GM12878 (cell line): ENCODE measurements at regions not wholly inside any gene's neighbourhood (a gene's known extent, or its start where the extent isn't known, plus 50 kb on each side); places are given as distances from the start of the nearest gene placed in this dataset.

ENCODE experiments used
- ATAC-seq: fragments of 200-7000 bp; cut with Tn5 transposase; 3 replicates; pipeline ENCODE4 v1.9.1; 2020; ENCODE audit warnings: mild to moderate bottlenecking, moderate library complexity
- BruUV-seq: library from RNA; stranded (reverse); fragments of 400-500 nt; replicated peaks from 2 replicates; lab custom pipeline; 2021; lab: Mats Ljungman, UMichigan
- CTCF ChIA-PET: fragments of 300-600 bp; sonication (Branson Sonifier 250); formaldehyde crosslinking; extraction: SDS; loops from one replicate; lab custom pipeline; 2021; ENCODE audit warnings: inconsistent platforms; lab: Yijun Ruan, JAX
- POLR2A ChIA-PET: fragments of 350-600 bp; formaldehyde crosslinking; extraction: SDS; loops from one replicate; lab custom pipeline; 2021; ENCODE audit warnings: inconsistent platforms; lab: Charles Lee
- RAD21 ChIA-PET: fragments of 300-600 bp; sonication (Branson Sonifier 250); formaldehyde crosslinking; loops from one replicate; lab custom pipeline; 2023; ENCODE audit warnings: antibody characterized with exemption; ENCODE audit not compliant: unreplicated experiment; lab: Charles Lee
- SMC1A ChIA-PET: fragments of 300-600 bp; sonication (Branson Sonifier 250); formaldehyde crosslinking; loops from one replicate; lab custom pipeline; 2023; ENCODE audit not compliant: unreplicated experiment, uncharacterized antibody; lab: Charles Lee
- DNase-seq: peaks from one replicate; pipeline ENCODE4 v3.0.0-alpha.2; 2011; ENCODE audit warnings: low read depth, low spot score
- FAIRE-seq: peaks from 3 replicates; lab custom pipeline; 2011; peaks lifted over from hg19 to GRCh38; lab: Jason Lieb, UNC
- H2AFZ ChIP-seq: 2 replicates; pipeline ENCODE4 v1.6.0; 2011; ENCODE audit warnings: low read depth, low read length, control low read depth; ENCODE audit not compliant: control insufficient read depth
- H3K27ac ChIP-seq: 2 replicates; pipeline ENCODE4 v1.5.1; 2011; ENCODE audit warnings: control low read depth; ENCODE audit not compliant: control insufficient read depth, insufficient read depth
- H3K27me3 ChIP-seq, 2 experiments: replicated peaks in 1 of 2; 2 replicates each; pipeline versions ENCODE4 v1.6.0 to v1.6.1; 2011; ENCODE audit warnings: low read length in 1 of 2; ENCODE audit not compliant: control insufficient read depth in 2 of 2, insufficient read depth in 2 of 2
- H3K36me3 ChIP-seq, 2 experiments: 2 replicates each; pipeline ENCODE4 v1.5.1; 2011; ENCODE audit warnings: low read length in 1 of 2; ENCODE audit not compliant: control insufficient read depth in 2 of 2, insufficient read depth in 2 of 2
- H3K4me1 ChIP-seq: 2 replicates; pipeline ENCODE4 v1.6.1; 2011; ENCODE audit warnings: mild to moderate bottlenecking, low read length, moderate library complexity, mixed read lengths; ENCODE audit not compliant: control insufficient read depth, insufficient read depth
- H3K4me2 ChIP-seq: 2 replicates; pipeline ENCODE4 v1.6.0; 2011; ENCODE audit warnings: control low read depth; ENCODE audit not compliant: control insufficient read depth, insufficient read depth
- H3K4me3 ChIP-seq: fragments of 200-600 bp; sonication (generic); 2 replicates; pipeline ENCODE4 v1.5.1; 2016
- H3K79me2 ChIP-seq: 2 replicates; pipeline ENCODE4 v1.6.0; 2011; ENCODE audit warnings: low read length; ENCODE audit not compliant: control insufficient read depth, insufficient read depth
- H3K9ac ChIP-seq: 2 replicates; pipeline ENCODE4 v1.8.0; 2011; ENCODE audit warnings: low read length, control low read depth, mixed read lengths; ENCODE audit not compliant: control insufficient read depth, insufficient read depth
- H3K9me3 ChIP-seq: replicated peaks from 3 replicates; pipeline ENCODE4 v1.5.1; 2011; ENCODE audit warnings: mild to moderate bottlenecking, low read length; ENCODE audit not compliant: control insufficient read depth, insufficient read depth
- H4K20me1 ChIP-seq: 2 replicates; pipeline ENCODE4 v1.6.0; 2011; ENCODE audit not compliant: control insufficient read depth, insufficient read depth
- ASH2L ChIP-seq: fragments of 300-600, 200-600 bp; sonication (generic); IDR thresholded peaks from 2 replicates; pipeline ENCODE4 v1.6.1; 2017; ENCODE audit warnings: low read depth, mild to moderate bottlenecking, borderline replicate concordance
- BCL11A ChIP-seq: IDR thresholded peaks from 2 replicates; pipeline ENCODE4 v1.6.1; 2011; ENCODE audit warnings: low read depth, low read length
- BMI1 ChIP-seq: fragments of 450-650 bp; IDR thresholded peaks from 2 replicates; pipeline ENCODE4 v1.6.1; 2016; ENCODE audit warnings: mild to moderate bottlenecking, moderate library complexity, borderline replicate concordance
- CHD4 ChIP-seq: fragments of 200-600 bp; sonication (generic); IDR thresholded peaks from 2 replicates; pipeline ENCODE4 v1.6.1; 2016; ENCODE audit warnings: mild to moderate bottlenecking
- CREM ChIP-seq: IDR thresholded peaks from 2 replicates; pipeline ENCODE4 v1.6.1; 2014; ENCODE audit warnings: antibody characterized with exemption, low read depth
- ETV6 ChIP-seq, 2 experiments: fragments of 450-650 bp in 1 of 2; IDR thresholded peaks in 1 of 2; conservative IDR thresholded peaks in 1 of 2; 2 replicates each; pipeline ENCODE4 v1.6.1; 2014; ENCODE audit warnings: antibody characterized with exemption in 1 of 2, borderline replicate concordance in 1 of 2, low read depth in 1 of 2, mild to moderate bottlenecking in 1 of 2, moderate library complexity in 1 of 2
- IKZF2 ChIP-seq, 2 experiments: fragments of 450-650 bp; IDR thresholded peaks; 2 replicates each; pipeline ENCODE4 v1.6.1; 2017; ENCODE audit warnings: mild to moderate bottlenecking in 2 of 2, moderate library complexity in 2 of 2
- KDM1A ChIP-seq: fragments of 200-600 bp; sonication (generic); IDR thresholded peaks from 2 replicates; pipeline ENCODE4 v1.6.1; 2016; ENCODE audit warnings: borderline replicate concordance
- MLLT1 ChIP-seq: fragments of 450-650 bp; IDR thresholded peaks from 2 replicates; pipeline ENCODE4 v1.6.1; 2016; ENCODE audit warnings: mild to moderate bottlenecking
- NBN ChIP-seq: fragments of 450-650 bp; IDR thresholded peaks from 2 replicates; pipeline ENCODE4 v1.6.1; 2016
- PRDM15 ChIP-seq: fragments of 450-650 bp; formaldehyde crosslinking; IDR thresholded peaks from 2 replicates; pipeline ENCODE4 v1.4.0; 2020; ENCODE audit warnings: mild to moderate bottlenecking, moderate library complexity
- RELA ChIP-seq: fragments of 450-650 bp; IDR thresholded peaks from 2 replicates; pipeline ENCODE4 v1.8.0; 2014; ENCODE audit warnings: borderline replicate concordance; ENCODE audit not compliant: partially characterized antibody
- SMAD1 ChIP-seq: fragments of 450-650 bp; IDR thresholded peaks from 2 replicates; pipeline ENCODE4 v1.6.1; 2018; ENCODE audit warnings: mild to moderate bottlenecking, low read depth; ENCODE audit not compliant: partially characterized antibody
- SMARCA5 ChIP-seq: fragments of 450-650 bp; IDR thresholded peaks from 2 replicates; pipeline ENCODE4 v1.6.1; 2017; ENCODE audit warnings: mild to moderate bottlenecking
- SP1 ChIP-seq: IDR thresholded peaks from one replicate; pipeline ENCODE4 v1.6.1; 2011; ENCODE audit warnings: low read depth, low read length
- TAF1 ChIP-seq: IDR thresholded peaks from 2 replicates; pipeline ENCODE4 v1.6.1; 2011; ENCODE audit warnings: mild to moderate bottlenecking, low read depth, low read length, borderline replicate concordance
- WRNIP1 ChIP-seq: IDR thresholded peaks from 2 replicates; pipeline ENCODE4 v1.6.1; 2011; ENCODE audit warnings: low read depth, low read length, improper control_type of control experiment, borderline replicate concordance
- YY1 ChIP-seq: IDR thresholded peaks from 2 replicates; pipeline ENCODE4 v1.6.1; 2011; ENCODE audit warnings: low read depth, mild to moderate bottlenecking, low read length
- ZNF622 ChIP-seq: fragments of 450-650 bp; IDR thresholded peaks from 2 replicates; pipeline ENCODE4 v1.6.1; 2017; ENCODE audit warnings: mild to moderate bottlenecking, inconsistent platforms
- WGBS: methylation state at CpG from one replicate; pipeline ENCODE4 v1.1.6; 2016; ENCODE audit warnings: low lambda C conversion rate; ENCODE audit not compliant: insufficient replicate concordance, insufficient coverage; ENCODE audit errors: missing lambda C conversion rate; 5-methylcytosine and 5-hydroxymethylcytosine counted together
- in situ Hi-C: fragments of 300-500 bp; cut with MboI; formaldehyde crosslinking; loops from 9 replicates; pipeline ENCODE4 v1.14.3; 2018; ENCODE audit warnings: mixed read lengths
- intact Hi-C: fragments of 100-400 bp; cut with micrococcal nuclease; formaldehyde crosslinking; loops from one replicate; pipeline ENCODE4 v1.14.2; 2022; ENCODE audit not compliant: unreplicated experiment

- TF ChIP-seq IKZF2 (IDR thresholded peaks at IDR 0.05): no peak
- TF ChIP-seq SP1: no peak
- TF ChIP-seq SMAD1: no peak
- no peak for TF ChIP-seq PRDM15 (CRISPR knock-in tag)
- TF ChIP-seq NBN: no peak
- no peak for TF ChIP-seq CHD4
- TF ChIP-seq YY1: no peak
- TF ChIP-seq RELA: no peak
- TF ChIP-seq KDM1A: no peak
- TF ChIP-seq ASH2L: no peak
- no peak for TF ChIP-seq SMARCA5
Observed at GRCh38 chr13:50149214-50149613, 134.0 kb downstream of the KCNRG start (continued).

GRCh38 chr13:50149932-50150331 lies 134.7 kb downstream of the KCNRG start:
- 36% methylated on average over 1 of the region's 1 CpG for WGBS
- ChIA-PET CTCF (interaction anchor here (0.6 to 1.2 kb wide), 2 partner anchors 12 to 64 kb away, joined by 3 to 4 read pairs; no protein-coding TSS in a partner anchor), RAD21 (no interaction called here), POLR2A (no interaction called here), SMC1A (interaction anchor here (1.2 kb wide), 4 partner anchors 9 to 15 kb away, joined by 3 to 5 read pairs (median 4); no protein-coding TSS in a partner anchor)
- FAIRE-seq: no peak
- H3K36me3 ChIP-seq: no peaks in the 10 kb centered on the region
- in situ Hi-C loops: no loop called here
- H3K4me1 ChIP-seq: peaks cover 6% of the 10 kb centered on the region; the same call in 1 of the 2 replicates
- intact Hi-C loops: no loop called here
- H2AFZ ChIP-seq: no peak overlapping the region
- no peak overlapping the region for H3K4me3 ChIP-seq
- no peak overlapping the region for H3K27ac ChIP-seq
- no peaks in the 10 kb centered on the region for H4K20me1 ChIP-seq
- no peak for ATAC-seq
- no TSS peak for BruUV-seq
- no peaks in the 10 kb centered on the region for H3K79me2 ChIP-seq
- H3K9me3 ChIP-seq: no peaks in the 10 kb centered on the region
- no peaks in the 10 kb centered on the region; a peak in 2 of 4 replicates for H3K27me3 ChIP-seq
- H3K4me2 ChIP-seq: no peak overlapping the region
- H3K9ac ChIP-seq: no peak overlapping the region
- no peak for DNase-seq
- TF ChIP-seq TAF1 (no peak), CHD4 (no peak), BCL11A (no peak), MLLT1 (no peak), ZNF622 (no peak), WRNIP1 (no peak), CREM (no peak), ETV6 (conservative IDR thresholded peaks at IDR 0.05 in 1 of 2, IDR thresholded peaks at IDR 0.05 in 1 of 2; ENCODE audit: borderline replicate concordance in 1 of 2, low read depth in 1 of 2) (no peak), BMI1 (no peak)
